HG03354 (cell line): ENCODE measurements at regions not wholly inside any gene's neighbourhood (a gene's known extent, or its start where the extent isn't known, plus 50 kb on each side); places are given as distances from the start of the nearest gene placed in this dataset.
"Not testable (repeated sequence)": the region's sequence is repeated elsewhere in the genome, so short reads cannot be mapped to it uniquely, and the experiment has no call there.

Experiments used
- ATAC-seq: cut with Tn5 transposase; IDR thresholded peaks from one replicate; pipeline ENCODE4 v1.9.1; 2021; ENCODE audit warnings: mild to moderate bottlenecking; ENCODE audit not compliant: unreplicated experiment, poor library complexity, severe bottlenecking

DNA sequence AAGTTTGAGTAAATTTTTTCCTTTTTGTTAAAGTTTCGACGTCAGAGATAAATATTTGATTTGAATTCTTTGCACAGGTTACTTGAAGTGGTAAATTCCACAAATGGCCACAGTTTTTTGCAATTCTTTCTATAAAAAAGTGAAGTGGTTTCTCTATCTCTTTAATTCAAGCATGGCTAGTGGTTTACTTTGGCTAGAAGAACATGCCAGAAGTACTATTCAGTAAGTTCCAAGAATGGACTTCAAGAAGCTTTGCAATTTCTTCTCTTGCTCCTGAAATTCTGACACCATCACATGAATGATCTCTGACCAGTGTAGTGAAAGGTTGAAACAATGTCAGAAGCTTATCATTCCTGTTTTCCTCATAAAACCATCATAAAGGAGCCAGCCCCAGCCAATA lies 55.7 kb upstream of the RNPC3 start:
- ATAC-seq: no peak

- ATAC-seq: no peak
Measured at GRCh38 chr1:103467100-103467499, 58.4 kb upstream of the RNPC3 start.

DNA sequence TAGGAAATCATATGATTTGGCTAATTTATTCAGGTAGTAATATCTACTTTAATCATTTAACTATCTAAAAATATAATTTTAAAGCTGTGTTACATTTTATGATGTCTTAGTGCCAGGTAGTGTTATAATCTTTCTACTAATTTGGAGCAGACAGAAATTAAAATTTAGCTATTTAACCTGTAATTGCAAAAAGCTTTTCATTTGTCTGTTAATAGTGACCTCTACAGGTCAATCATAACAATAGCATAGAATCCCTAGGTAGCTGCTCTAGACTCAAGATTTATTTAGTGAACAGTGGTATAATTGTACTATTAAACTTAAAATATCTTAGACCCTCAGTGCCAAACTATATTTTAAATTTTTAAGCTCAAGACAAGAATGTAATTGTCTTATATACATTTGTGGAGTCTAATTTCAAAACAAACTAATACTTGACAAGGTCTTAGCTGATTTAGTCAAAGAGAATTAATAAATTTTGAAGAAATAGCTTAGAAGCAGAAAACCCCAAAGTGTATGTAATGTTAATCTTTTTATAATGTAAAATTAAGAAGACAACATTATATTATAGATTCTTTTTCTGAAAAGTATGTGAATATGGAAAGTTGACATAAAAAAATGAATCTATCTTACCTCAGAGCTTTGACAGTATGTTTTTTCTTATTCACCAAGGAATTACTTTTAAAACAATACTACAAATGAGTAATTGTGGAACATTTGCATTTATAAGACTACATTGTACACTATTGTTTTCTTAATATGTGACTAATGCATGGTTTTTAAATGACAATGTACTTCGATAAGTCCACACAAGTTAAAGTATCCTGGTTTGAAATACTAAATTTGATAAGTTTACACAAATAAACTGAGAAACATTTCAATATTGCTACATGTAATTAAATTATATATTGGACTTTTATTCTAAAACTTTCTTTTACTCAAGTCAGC lies 64.1 kb upstream of the RNPC3 start:
- no peak for ATAC-seq

GRCh38 chr1:103460511-103460910 lies 65.0 kb upstream of the RNPC3 start:
- no peak for ATAC-seq

- ATAC-seq: no peak
Measured at GRCh38 chr1:103459346-103459745, 66.2 kb upstream of the RNPC3 start.

DNA sequence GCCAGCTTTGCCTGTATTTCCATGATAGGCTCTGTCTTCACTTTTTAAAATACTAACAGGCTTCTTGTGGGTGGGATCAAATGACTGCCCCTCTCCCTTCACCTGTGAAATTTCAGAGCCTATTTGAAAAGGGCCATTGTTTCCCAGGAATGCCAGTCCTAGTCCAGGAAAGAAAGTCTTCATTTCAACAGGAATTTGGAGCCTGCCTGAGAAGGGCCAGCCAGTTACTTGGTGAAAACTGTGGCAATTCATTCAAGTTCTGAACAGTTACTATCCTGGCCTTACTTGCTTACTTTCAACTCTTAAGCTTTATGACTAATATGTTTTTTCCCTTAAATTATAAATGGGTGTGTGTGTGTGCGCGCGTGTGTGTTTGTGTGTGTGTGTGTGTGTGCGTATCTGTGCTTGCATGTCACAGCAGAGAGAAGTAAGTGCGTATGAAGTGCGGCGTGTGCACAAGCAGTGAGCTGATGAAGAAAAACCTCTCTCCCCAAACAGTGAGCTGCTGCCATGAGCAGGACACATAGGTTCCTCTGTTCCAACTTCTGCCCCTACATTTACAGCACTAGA lies 67.5 kb upstream of the RNPC3 start:
- no peak for ATAC-seq

DNA sequence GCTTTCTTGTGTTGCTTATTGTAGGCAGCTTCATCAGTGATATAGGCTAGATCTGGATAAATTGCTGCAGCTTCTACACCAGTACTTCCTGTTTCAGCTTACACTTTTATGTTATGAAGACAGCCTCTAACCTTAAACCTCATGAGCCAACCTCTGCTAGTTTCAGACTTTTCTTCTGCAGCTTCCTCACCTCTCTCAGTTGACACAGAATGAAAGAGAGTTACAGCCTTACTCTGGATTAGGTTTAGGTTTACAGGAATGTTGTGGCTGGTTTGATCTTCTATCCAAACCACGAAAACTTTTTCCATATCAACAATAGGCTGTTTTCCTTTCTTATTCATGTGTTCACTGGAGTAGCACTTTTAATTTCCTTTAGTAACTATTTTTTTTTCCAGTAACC lies 76.9 kb upstream of the RNPC3 start:
- ATAC-seq: no peak

DNA sequence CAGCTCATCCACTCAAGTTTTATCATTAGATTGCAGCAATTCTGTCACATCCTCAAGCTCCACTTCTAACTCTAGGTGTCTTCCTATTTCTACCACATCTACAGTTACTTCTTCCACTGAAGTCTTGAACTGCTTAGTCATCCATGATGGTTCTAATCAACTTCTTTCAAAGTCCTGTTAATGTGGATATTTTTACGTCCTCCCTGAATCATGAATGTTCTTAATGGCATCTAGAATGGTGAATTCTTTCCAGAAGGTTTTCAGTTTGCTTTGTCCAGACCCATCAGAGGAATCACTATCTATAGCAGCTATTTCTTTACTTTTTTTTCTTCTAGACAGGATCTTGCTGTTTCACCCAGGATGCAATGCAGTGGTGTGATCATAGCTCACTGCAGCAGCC lies 78.0 kb upstream of the RNPC3 start:
- ATAC-seq: no peak

GRCh38 chr1:103441342-103441741 lies 84.2 kb upstream of the RNPC3 start:
- no peak for ATAC-seq

- ATAC-seq: not testable (repeated sequence)
Measured at GRCh38 chr1:103436568-103437100, 88.9 kb upstream of the RNPC3 start.

- no peak for ATAC-seq
Measured at GRCh38 chr1:103435443-103435842, 90.1 kb upstream of the RNPC3 start.

DNA sequence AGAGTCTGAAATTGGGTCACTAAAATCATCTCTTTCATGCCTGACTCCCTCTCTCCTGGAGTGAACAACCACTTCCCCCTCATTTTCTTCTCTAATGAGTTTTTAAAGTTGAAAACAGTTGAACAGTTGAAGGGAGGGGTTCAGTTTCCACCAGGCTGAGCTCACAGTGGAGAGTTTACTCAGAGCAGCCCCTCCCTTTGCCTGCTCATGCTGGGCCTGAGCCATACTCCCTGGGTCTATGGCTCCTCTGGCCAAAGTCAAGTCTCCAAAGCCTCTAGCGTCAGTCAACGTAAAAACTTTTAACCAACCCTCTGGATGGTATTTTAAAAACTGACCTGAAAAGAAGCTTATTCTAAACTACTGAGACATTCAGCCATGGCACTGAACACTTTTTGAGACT lies 100.8 kb upstream of the RNPC3 start:
- no peak for ATAC-seq

DNA sequence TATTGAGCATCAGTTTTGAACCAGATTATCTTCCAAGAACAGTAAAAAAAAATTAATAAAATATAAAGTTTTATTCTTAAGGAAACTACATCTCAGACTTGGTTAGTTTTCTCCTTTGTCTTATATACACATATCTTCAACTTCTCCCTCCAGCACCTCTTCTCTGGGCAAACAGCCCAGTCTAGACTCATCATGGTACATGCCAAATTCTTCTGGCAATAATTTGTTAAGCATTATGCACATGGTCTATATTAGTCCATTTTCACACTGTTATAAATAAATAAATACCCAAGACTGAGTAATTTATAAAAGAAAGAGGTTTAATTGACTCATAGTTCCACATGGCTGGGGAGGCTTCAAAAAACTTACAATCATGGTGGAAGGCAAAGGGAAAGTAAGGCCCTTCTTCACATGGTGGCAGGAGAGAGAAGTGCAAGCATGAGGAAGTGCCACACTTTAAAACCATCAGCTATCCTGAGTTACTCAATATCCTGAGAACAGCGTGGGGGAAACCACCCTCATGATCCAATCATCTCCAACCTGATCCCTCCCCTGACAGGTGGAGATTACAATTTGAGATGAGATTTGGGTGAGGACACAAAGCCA lies 108.7 kb upstream of the RNPC3 start:
- ATAC-seq: no peak

DNA sequence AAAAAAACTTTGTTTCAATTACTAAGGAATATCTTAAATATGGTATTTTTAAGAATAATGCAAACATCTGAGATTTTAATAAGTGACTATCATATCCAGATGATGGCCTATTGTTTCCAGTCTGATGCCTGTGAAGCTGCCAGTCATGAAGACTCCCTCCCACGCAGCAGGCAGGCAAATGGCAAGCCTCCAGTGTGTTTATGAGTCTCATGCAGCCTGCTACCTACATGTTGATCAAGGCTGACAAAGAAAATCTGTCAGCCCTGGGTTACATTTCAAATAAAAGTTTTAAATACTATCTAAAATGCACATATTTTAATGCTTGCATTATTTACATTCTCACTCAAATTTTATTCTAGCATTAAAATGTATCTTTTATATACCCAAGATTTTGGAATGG lies 137.6 kb upstream of the RNPC3 start:
- ATAC-seq: no peak

DNA sequence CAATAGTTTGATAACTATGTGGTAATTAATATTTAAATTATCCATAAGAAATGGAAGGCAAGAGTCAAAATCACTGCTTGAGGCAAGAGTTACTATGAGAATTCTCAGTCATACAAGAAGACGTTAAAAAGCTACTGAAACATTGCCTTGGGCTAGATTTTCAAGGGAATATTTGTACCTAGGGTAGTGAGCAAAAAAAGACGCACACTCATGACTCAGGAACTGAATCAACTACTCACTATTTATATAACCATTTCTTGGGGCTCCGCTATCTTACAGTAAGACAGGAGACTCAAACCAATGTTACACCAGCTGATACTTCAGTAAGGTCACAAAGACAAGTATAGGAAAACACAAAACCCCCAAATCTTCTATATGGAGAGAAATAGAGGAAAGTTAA lies 151.5 kb upstream of the RNPC3 start:
- ATAC-seq: no peak

GRCh38 chr1:103372866-103373265 lies 152.6 kb upstream of the RNPC3 start:
- ATAC-seq: no peak

DNA sequence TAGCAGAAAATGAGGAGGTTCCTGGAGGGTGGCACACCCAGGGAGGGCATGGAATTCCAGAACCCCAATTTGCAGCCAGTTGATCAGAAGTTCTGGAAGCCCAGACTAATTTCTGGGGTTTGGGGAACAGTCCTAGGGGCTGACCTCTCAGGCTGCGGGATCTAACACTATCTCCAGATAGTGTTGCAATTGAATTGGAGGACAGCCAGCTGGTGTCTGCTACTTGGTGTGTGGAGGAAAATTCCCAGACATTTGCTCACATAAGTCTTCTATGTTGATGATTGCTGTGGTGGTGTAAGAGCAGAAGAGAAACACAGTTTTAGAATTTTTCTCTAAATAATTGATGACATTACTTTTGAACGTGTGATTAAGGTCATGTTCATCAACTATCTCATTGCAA lies 154.3 kb upstream of the RNPC3 start:
- ATAC-seq: no peak

DNA sequence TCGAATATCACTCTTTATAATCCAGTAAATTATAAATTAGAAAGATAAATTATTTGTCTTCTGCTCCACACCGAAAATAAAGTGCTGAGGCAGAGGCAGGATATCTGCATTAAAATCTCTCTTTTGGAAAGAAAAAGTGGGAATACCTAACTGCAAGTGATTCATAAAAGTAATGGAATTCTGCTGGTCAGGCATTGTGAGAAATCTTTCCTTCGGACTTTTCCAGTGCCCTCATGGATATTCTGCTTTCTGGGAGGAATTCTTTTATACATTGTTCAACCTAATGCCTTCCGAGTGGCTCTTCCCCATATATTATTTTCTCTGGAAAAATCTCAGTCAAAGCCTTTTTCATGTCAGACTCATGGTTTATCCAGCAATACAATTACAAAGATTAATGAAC lies 158.3 kb upstream of the RNPC3 start:
- no peak for ATAC-seq

- no peak for ATAC-seq
Measured at GRCh38 chr1:103365860-103366569, 159.5 kb upstream of the RNPC3 start.

DNA sequence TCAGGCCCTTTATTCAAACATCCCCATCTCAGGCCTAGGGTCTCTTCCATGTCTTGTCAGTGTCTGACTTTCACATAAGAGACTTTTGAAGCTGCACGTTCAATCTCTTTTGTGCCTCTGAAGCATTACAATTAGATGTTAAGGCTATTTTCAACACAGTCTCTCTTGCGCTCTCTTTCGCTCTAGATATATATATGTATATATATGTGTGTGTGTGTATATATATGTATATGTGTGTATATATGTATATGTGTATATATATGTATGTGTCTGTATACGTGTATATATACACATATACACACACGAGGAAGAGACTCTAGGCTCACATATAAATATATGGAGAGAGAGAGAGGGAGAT lies 162.5 kb upstream of the RNPC3 start:
- ATAC-seq: no peak
